ENCODE measurements at regions not wholly inside any gene's neighbourhood (a gene's known extent, or its start where the extent isn't known, plus 50 kb on each side); places are given as distances from the start of the nearest gene placed in this dataset.

DNA sequence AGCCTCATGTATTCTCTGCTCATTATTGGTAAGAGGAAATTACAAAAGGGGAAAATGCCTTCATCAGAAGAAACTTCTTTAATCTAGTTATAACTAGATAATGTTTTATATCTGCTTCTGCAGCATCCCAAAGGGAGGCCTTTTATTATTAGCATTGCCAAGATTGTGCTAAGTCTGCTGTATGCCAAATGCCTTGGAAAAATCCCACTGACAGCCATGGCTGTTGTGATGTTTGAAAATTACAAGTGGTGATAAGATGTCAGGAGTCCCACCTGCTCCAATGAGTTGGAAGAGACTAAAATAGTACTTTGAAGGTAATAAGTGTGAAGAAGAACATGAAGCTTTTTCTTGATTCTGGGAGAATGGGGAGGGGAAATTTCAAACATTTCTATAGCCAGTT, 345.0 kb downstream of the GABRB2 start:
- intact Hi-C loops (cut with DNase I; ENCODE audit: low total_unique reads): no loop called here
- DNase-seq: no peak
- no peak overlapping the region for H3K27ac ChIP-seq
- no peaks in the 10 kb centered on the region for H3K36me3 ChIP-seq
- H3K4me1 ChIP-seq: no peaks in the 10 kb centered on the region
- H3K27me3 ChIP-seq: no peaks in the 10 kb centered on the region
- no peaks in the 10 kb centered on the region for H3K9me3 ChIP-seq
- TF ChIP-seq CTCF (IDR thresholded peaks at IDR 0.05): no peak
- H3K4me3 ChIP-seq: no peak overlapping the region

DNA sequence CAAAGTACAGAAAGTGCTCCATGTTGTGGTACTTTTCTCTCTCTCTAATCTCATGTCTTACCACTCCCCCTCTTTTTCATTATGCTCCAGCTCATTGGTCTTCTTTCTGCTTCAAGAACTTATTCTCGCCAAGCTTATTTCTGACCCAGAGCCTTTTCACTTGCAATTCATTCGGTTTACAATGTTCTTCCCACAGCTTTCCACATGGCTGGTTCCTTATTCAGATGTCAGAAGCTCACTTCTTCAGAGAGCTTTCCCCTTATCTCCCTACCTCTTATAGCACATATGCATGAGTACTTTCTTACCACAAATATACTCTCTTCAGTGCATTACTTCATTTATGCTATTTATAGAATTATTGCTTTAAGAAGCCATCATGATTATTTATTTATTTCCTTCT, 338.8 kb upstream of the ATP10B start:
- H3K4me1 ChIP-seq: no peaks in the 10 kb centered on the region
- TF ChIP-seq CTCF (IDR thresholded peaks at IDR 0.05): no peak
- intact Hi-C loops (cut with DNase I; ENCODE audit: low total_unique reads): no loop called here

DNA sequence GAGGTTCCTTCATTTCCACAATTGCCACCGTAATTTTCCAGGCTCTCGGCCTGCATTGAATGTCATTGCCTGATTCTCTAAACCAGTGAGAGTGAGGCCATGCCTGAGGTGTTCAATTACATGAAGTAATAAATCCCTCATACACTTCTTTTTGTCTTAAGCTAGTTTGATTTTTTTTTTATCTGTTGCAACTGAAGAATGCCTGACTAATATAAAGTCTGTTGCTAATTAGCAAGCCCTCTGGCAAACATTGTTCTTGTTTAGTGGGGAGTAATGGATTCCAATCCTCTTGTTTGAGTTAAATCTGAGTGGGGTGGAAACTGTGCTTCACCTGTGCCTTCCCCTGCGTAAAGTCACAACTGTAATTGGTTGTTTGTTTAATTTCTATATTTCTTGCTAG, 338.1 kb upstream of the ATP10B start:
- Histone ChIP-seq H3K27ac (no peak overlapping the region), H3K4me3 (no peak overlapping the region), H3K9me3 (no peaks in the 10 kb centered on the region), H3K27me3 (no peaks in the 10 kb centered on the region), H3K36me3 (no peaks in the 10 kb centered on the region), H3K4me1 (no peaks in the 10 kb centered on the region)
- intact Hi-C loops (cut with DNase I; ENCODE audit: low total_unique reads): no loop called here
- TF ChIP-seq CTCF (IDR thresholded peaks at IDR 0.05): no peak
- no peak for DNase-seq

More for the DNA sequence above, 338.8 kb upstream of the ATP10B start:
- no peaks in the 10 kb centered on the region for H3K9me3 ChIP-seq
- H3K36me3 ChIP-seq: no peaks in the 10 kb centered on the region
- DNase-seq: no peak
- no peaks in the 10 kb centered on the region for H3K27me3 ChIP-seq
- H3K27ac ChIP-seq: no peak overlapping the region
- no peak overlapping the region for H3K4me3 ChIP-seq

DNA sequence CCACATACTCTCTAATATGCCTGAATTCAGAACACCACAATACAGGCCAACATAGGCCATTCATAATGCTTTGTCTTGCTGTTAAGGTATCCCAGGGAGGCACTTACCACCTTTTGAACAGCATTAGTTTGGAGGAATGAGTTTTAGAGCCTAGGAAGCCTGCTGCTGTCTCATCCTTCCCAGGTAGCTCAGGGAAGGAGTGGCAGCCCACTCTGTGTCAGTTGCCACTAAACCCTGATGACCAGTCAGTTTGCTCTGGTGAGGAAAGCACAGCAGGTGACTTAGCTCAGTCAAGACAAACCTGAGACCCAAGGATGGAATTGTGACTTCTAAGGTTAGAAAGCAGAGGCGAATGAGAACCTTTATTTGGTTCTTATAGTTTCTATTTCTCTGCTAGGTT, 337.4 kb upstream of the ATP10B start:
- Histone ChIP-seq H3K4me3 (no peak overlapping the region), H3K27ac (no peak overlapping the region), H3K36me3 (no peaks in the 10 kb centered on the region), H3K27me3 (no peaks in the 10 kb centered on the region), H3K9me3 (no peaks in the 10 kb centered on the region), H3K4me1 (no peaks in the 10 kb centered on the region)
- TF ChIP-seq CTCF (IDR thresholded peaks at IDR 0.05): no peak
- intact Hi-C loops (cut with DNase I; ENCODE audit: low total_unique reads): no loop called here
- DNase-seq: no peak

GRCh38 chr5:161183559-161183958, 331.5 kb upstream of the ATP10B start:
- H3K36me3 ChIP-seq: no peaks in the 10 kb centered on the region
- no peak for DNase-seq
- no peaks in the 10 kb centered on the region for H3K4me1 ChIP-seq
- H3K4me3 ChIP-seq: no peak overlapping the region
- no peak overlapping the region for H3K27ac ChIP-seq
- no peaks in the 10 kb centered on the region for H3K27me3 ChIP-seq
- peaks cover 0 to 6% (median 0%) of the 10 kb centered on the region in 3 donors for H3K9me3 ChIP-seq
- intact Hi-C loops (cut with DNase I; ENCODE audit: low total_unique reads): no loop called here
- TF ChIP-seq CTCF (IDR thresholded peaks at IDR 0.05): no peak

- Histone ChIP-seq H3K27ac (no peak overlapping the region), H3K36me3 (no peaks in the 10 kb centered on the region), H3K9me3 (peaks cover 0 to 6% (median 0%) of the 10 kb centered on the region in 3 donors), H3K27me3 (no peaks in the 10 kb centered on the region), H3K4me1 (no peaks in the 10 kb centered on the region), H3K4me3 (no peak overlapping the region)
- intact Hi-C loops (cut with DNase I; ENCODE audit: low total_unique reads): no loop called here
- TF ChIP-seq CTCF (IDR thresholded peaks at IDR 0.05): no peak
- DNase-seq: no peak
These were observed 324.2 kb upstream of the ATP10B start for GRCh38 chr5:161176221-161176620.

Data from tibial artery (tissue), 4 donors.